ENCODE measurements at regions not wholly inside any gene's neighbourhood (a gene's known extent, or its start where the extent isn't known, plus 50 kb on each side); places are given as distances from the start of the nearest gene placed in this dataset.

- Mint-ChIP-seq H3K27me3 (peaks cover 38% of the 10 kb centered on the region), H3K27ac (no peak overlapping the region), H3K4me3 (ENCODE audit: low read depth) (no peak overlapping the region), H3K36me3 (ENCODE audit: insufficient read depth) (no peaks in the 10 kb centered on the region), H3K4me1 (ENCODE audit: low read depth) (no peaks in the 10 kb centered on the region), H3K9me3 (ENCODE audit: low read depth) (peaks cover 16% of the 10 kb centered on the region)
- DNase-seq (ENCODE audit: low spot score, unreplicated experiment), result no peak
- no peak for TF ChIP-seq CTCF (IDR thresholded peaks at IDR 0.05; ENCODE audit: unreplicated experiment)
These were observed 59.1 kb downstream of the CAMK2N1 start for GRCh38 chr1:20426923-20427322.

GRCh38 chr1:20426371-20426770, 59.6 kb downstream of the CAMK2N1 start:
- Mint-ChIP-seq H3K4me1 (ENCODE audit: low read depth) (no peaks in the 10 kb centered on the region), H3K27ac (no peak overlapping the region), H3K36me3 (ENCODE audit: insufficient read depth) (no peaks in the 10 kb centered on the region), H3K27me3 (peaks cover 38% of the 10 kb centered on the region), H3K4me3 (ENCODE audit: low read depth) (no peak overlapping the region), H3K9me3 (ENCODE audit: low read depth) (peaks cover 16% of the 10 kb centered on the region)
- no peak for TF ChIP-seq CTCF (IDR thresholded peaks at IDR 0.05; ENCODE audit: unreplicated experiment)
- no peak for DNase-seq (ENCODE audit: low spot score, unreplicated experiment)

- H3K27me3 Mint-ChIP-seq, result peaks cover 42% of the 10 kb centered on the region
- H3K27ac Mint-ChIP-seq, result no peak overlapping the region
- no peaks in the 10 kb centered on the region for H3K4me1 Mint-ChIP-seq (ENCODE audit: low read depth)
- H3K4me3 Mint-ChIP-seq (ENCODE audit: low read depth), result no peak overlapping the region
- no peaks in the 10 kb centered on the region for H3K36me3 Mint-ChIP-seq (ENCODE audit: insufficient read depth)
- H3K9me3 Mint-ChIP-seq (ENCODE audit: low read depth), result peaks cover 16% of the 10 kb centered on the region
- no peak for TF ChIP-seq CTCF (IDR thresholded peaks at IDR 0.05; ENCODE audit: unreplicated experiment)
- DNase-seq (ENCODE audit: low spot score, unreplicated experiment), result no peak
These were observed 60.4 kb downstream of the CAMK2N1 start for GRCh38 chr1:20425622-20426021.

- Mint-ChIP-seq H3K36me3 (ENCODE audit: insufficient read depth) (no peaks in the 10 kb centered on the region), H3K4me1 (ENCODE audit: low read depth) (no peaks in the 10 kb centered on the region), H3K4me3 (ENCODE audit: low read depth) (no peak overlapping the region), H3K27me3 (peaks cover 42% of the 10 kb centered on the region), H3K9me3 (ENCODE audit: low read depth) (peaks cover 16% of the 10 kb centered on the region), H3K27ac (no peak overlapping the region)
- TF ChIP-seq CTCF (IDR thresholded peaks at IDR 0.05; ENCODE audit: unreplicated experiment), result no peak
- DNase-seq (ENCODE audit: low spot score, unreplicated experiment), result no peak
These were observed 62.7 kb downstream of the CAMK2N1 start for GRCh38 chr1:20423169-20423795.

- Mint-ChIP-seq H3K27ac (no peak overlapping the region), H3K4me3 (ENCODE audit: low read depth) (no peak overlapping the region), H3K36me3 (ENCODE audit: insufficient read depth) (no peaks in the 10 kb centered on the region), H3K27me3 (peaks cover 29% of the 10 kb centered on the region), H3K4me1 (ENCODE audit: low read depth) (peaks cover 1% of the 10 kb centered on the region), H3K9me3 (ENCODE audit: low read depth) (peaks cover 16% of the 10 kb centered on the region)
- no peak for TF ChIP-seq CTCF (IDR thresholded peaks at IDR 0.05; ENCODE audit: unreplicated experiment)
- DNase-seq (ENCODE audit: low spot score, unreplicated experiment), result no peak
These were observed 64.6 kb downstream of the CAMK2N1 start for GRCh38 chr1:20421441-20421840.

Data from progenitor cell of endocrine pancreas (in vitro differentiated cells).